ENCODE measurements at regions not wholly inside any gene's neighbourhood (a gene's known extent, or its start where the extent isn't known, plus 50 kb on each side); places are given as distances from the start of the nearest gene placed in this dataset.

DNA sequence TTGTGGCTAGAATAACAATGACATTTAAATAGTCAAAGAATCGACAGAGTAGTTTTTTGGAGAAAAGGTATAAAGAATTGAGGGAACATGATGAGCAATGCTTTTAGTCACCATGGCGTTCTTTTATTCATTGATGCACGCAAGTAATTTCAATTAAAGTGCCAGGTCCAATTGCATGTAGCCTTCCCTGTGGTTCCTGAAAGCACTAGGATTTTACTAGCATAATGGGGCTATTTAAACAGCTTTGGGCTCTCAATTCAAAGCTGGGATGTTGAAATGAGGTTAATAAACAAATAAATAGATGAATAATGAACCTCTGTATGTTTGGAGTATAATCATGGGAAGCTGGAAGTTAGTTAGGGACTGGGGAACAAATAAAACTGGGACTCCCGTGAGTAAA, 121.2 kb upstream of the GAP43 start:
- TF ChIP-seq, protein P1, sequence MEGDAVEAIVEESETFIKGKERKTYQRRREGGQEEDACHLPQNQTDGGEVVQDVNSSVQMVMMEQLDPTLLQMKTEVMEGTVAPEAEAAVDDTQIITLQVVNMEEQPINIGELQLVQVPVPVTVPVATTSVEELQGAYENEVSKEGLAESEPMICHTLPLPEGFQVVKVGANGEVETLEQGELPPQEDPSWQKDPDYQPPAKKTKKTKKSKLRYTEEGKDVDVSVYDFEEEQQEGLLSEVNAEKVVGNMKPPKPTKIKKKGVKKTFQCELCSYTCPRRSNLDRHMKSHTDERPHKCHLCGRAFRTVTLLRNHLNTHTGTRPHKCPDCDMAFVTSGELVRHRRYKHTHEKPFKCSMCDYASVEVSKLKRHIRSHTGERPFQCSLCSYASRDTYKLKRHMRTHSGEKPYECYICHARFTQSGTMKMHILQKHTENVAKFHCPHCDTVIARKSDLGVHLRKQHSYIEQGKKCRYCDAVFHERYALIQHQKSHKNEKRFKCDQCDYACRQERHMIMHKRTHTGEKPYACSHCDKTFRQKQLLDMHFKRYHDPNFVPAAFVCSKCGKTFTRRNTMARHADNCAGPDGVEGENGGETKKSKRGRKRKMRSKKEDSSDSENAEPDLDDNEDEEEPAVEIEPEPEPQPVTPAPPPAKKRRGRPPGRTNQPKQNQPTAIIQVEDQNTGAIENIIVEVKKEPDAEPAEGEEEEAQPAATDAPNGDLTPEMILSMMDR (IDR thresholded peaks at IDR 0.05 in 4 of 5, conservative IDR thresholded peaks at IDR 0.05 in 1 of 5) = no peak
- TF ChIP-seq POLR2A (IDR thresholded peaks at IDR 0.05) = no peak
